ENCODE measurements at regions not wholly inside any gene's neighbourhood (a gene's known extent, or its start where the extent isn't known, plus 50 kb on each side); places are given as distances from the start of the nearest gene placed in this dataset.

DNA sequence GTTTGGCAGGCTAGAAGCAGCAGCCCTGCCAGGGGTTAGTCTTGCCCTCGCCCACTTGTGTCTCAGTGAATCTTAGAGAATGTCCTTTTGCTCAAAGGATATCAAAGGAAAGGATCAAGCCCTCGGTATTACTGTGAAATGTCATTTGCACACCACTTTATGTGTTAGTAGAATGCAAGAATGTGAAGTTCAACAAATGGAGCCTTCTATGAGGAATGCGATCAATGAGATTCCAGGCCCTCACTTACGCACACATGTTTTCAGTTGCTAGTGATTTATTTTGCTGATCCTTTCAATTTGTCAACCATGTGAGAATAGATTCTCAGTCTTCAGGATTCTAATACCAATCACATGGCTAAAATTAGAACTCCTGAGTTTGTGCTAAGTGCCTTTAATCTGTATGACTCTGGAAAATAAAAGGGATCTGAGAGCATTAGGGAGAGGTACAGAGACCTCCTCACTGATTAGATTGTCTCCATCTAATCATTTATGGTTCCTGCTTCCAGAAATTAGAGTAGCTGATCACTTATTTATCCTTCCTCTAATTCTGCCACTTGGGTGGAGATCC is 123.0 kb upstream of the SP4 start:
- intact Hi-C loops (cut with DNase I) = no loop called here
- Histone ChIP-seq H3K27me3 (no peaks in the 10 kb centered on the region), H3K4me1 (no peaks in the 10 kb centered on the region), H3K4me3 (no peak overlapping the region), H3K36me3 (no peaks in the 10 kb centered on the region), H3K27ac (no peak overlapping the region), H3K9me3 (no peaks in the 10 kb centered on the region)
- no peak for DNase-seq (ENCODE audit: low spot score in 2 of 2)
- no peak for TF ChIP-seq CTCF (IDR thresholded peaks at IDR 0.05)

DNA sequence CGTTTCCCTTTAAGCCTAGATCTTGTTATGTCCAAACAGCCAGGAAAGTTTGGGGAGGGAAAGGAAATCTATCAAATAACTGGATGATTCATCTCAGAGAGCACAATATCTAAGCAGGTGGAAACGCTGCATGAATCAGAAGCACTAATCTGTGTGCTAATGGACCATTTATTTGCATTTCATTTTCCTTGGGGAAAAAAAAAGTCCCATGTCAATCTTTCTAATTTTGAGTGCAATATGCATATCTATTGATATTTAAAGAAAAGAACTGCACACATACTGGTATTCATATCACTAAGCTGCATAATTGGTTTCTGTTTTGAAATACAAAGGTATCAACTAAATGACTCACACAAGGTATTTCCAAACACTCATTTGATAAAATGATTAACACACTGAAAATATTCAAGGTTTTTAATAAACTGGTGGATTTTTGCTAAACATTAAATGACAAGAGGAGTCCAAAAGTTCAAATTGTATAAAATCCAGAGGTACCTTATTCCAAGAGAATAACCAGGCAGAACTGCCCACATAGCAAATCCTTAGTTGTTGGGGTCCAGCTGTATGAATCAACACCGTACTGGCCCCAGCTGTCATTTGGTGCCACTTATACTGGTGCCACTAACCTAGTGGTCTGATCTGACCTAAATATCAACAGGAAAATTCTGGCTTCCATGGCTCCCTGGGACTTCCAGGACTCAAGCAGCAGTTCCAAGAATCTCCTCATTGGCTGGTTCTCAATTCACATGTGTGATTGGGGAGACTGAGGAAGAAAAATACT is 122.2 kb upstream of the SP4 start:
- Histone ChIP-seq H3K4me3 (no peak overlapping the region), H3K4me1 (no peaks in the 10 kb centered on the region), H3K27ac (no peak overlapping the region), H3K27me3 (no peaks in the 10 kb centered on the region), H3K9me3 (no peaks in the 10 kb centered on the region), H3K36me3 (no peaks in the 10 kb centered on the region)
- no peak for DNase-seq (ENCODE audit: low spot score in 2 of 2)
- no peak for TF ChIP-seq CTCF (IDR thresholded peaks at IDR 0.05)
- intact Hi-C loops (cut with DNase I) = no loop called here

DNA sequence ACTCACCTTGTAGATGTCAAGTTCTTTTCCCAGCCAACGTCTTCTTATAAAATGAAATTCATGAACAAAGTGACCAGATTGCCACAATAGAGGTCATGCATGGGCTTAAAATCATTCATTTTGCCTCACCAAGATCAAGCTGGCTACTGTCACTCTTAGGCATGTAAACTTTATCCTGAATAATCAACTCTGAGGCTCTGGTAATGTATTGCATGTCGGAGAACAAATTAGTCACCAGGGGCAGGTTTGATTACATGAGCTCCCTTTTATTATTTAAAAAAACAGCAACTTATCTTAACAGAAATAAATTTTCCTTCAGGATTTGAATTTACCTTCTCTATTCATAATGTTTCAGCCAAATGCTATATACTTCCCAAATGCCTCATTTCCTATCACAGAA is 112.9 kb upstream of the SP4 start:
- Histone ChIP-seq H3K9me3 (no peaks in the 10 kb centered on the region), H3K4me1 (no peaks in the 10 kb centered on the region), H3K27ac (no peak overlapping the region), H3K4me3 (no peak overlapping the region), H3K27me3 (no peaks in the 10 kb centered on the region), H3K36me3 (no peaks in the 10 kb centered on the region)
- TF ChIP-seq CTCF (IDR thresholded peaks at IDR 0.05) = no peak
- DNase-seq (ENCODE audit: low spot score in 2 of 2) = no peak
- intact Hi-C loops (cut with DNase I) = no loop called here

DNA sequence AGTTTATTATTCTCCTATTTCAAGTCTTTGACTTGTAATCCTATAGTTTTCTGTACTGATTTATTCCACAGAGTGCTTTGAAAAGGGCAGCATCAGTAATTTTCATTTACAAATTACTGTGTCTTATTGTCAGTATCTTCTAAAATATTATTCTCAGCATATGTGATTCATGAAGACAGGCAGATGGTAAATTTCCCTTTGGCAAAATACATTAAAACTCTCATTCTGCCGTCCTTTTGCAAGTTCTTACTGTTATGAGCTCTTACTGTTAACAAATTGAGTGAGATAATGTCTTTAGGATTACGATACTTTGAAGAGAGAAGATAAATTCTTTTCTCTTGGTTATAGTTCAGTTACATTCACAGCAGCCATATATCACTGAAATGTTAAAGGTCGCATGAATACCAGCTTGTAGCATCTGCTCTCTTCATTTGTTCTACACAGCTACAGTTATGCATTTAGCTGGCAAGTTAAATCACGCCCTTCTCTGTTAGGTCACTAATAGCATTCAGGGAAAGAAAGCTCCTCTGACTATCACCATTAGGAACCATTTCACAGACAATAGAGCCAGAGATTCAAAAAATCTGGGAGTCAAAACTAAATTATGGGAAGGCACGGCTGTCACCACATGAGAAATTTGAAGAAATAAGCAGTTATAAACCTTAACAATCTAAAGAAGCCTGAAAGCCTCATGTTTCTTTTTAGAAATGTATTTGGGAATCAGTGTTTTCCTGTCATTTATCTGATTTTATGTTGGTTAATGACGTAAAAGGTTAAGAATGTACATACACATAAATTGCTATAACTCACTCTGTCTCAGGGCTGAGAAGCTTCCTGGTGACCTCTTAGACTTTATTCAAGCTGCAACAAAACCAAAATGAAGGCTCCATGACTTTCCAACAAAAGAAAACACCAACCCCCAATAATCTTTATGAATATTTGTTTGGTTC is 109.6 kb upstream of the SP4 start:
- DNase-seq (ENCODE audit: low spot score in 2 of 2) = no peak
- H3K9me3 ChIP-seq = no peaks in the 10 kb centered on the region
- TF ChIP-seq CTCF (IDR thresholded peaks at IDR 0.05) = no peak
- H3K36me3 ChIP-seq = no peaks in the 10 kb centered on the region
- H3K27ac ChIP-seq = no peak overlapping the region
- no peak overlapping the region for H3K4me3 ChIP-seq
- no peaks in the 10 kb centered on the region for H3K27me3 ChIP-seq
- intact Hi-C loops (cut with DNase I) = no loop called here
- no peaks in the 10 kb centered on the region for H3K4me1 ChIP-seq

- Histone ChIP-seq H3K27ac (no peak overlapping the region), H3K27me3 (no peaks in the 10 kb centered on the region), H3K4me3 (no peak overlapping the region), H3K36me3 (no peaks in the 10 kb centered on the region), H3K4me1 (no peaks in the 10 kb centered on the region), H3K9me3 (no peaks in the 10 kb centered on the region)
- TF ChIP-seq CTCF (IDR thresholded peaks at IDR 0.05) = no peak
- intact Hi-C loops (cut with DNase I) = no loop called here
- DNase-seq (ENCODE audit: low spot score in 2 of 2) = no peak
Measured at GRCh38 chr7:21318916-21319270, 109.0 kb upstream of the SP4 start.
